MM.1S (cell line): ENCODE measurements at regions not wholly inside any gene's neighbourhood (a gene's known extent, or its start where the extent isn't known, plus 50 kb on each side); places are given as distances from the start of the nearest gene placed in this dataset.
"Not testable (repeated sequence)": the region's sequence is repeated elsewhere in the genome, so short reads cannot be mapped to it uniquely, and the experiment has no call there.

ENCODE experiments used
- CTCF ChIP-seq: fragments of 300-600 bp; sonication (generic); IDR thresholded peaks from 2 replicates; pipeline ENCODE4 v1.5.1; 2016; ENCODE audit warnings: antibody characterized with exemption, low read length, mixed read lengths
- EZH2 ChIP-seq: fragments of 300-600 bp; sonication (generic); optimal IDR thresholded peaks from 2 replicates; pipeline ENCODE3; 2017; ENCODE audit warnings: low read depth, mild to moderate bottlenecking, antibody characterized with exemption, low read length, mixed read lengths

GRCh38 chr16:88143122-88144027 is 192.1 kb downstream of the BANP start:
- not testable (repeated sequence) for TF ChIP-seq CTCF, EZH2
